HG03108 (cell line): ENCODE measurements at regions not wholly inside any gene's neighbourhood (a gene's known extent, or its start where the extent isn't known, plus 50 kb on each side); places are given as distances from the start of the nearest gene placed in this dataset.
A peak's percentile ranks its signal among the peaks of the same experiment; 100 is the strongest.

Source experiments
- ATAC-seq: cut with Tn5 transposase; IDR thresholded peaks from one replicate; pipeline ENCODE4 v1.9.1; 2021; ENCODE audit warnings: moderate library complexity; ENCODE audit not compliant: unreplicated experiment

- peak; percentile 97 for ATAC-seq
Measured at GRCh38 chr4:10180927-10181744, 64.5 kb upstream of the WDR1 start.

GRCh38 chr4:10180603-10180926 lies 64.0 kb upstream of the WDR1 start:
- no peak for ATAC-seq

GRCh38 chr4:10179957-10180602 lies 63.5 kb upstream of the WDR1 start:
- no peak for ATAC-seq

GRCh38 chr4:10178763-10179162 lies 62.2 kb upstream of the WDR1 start:
- ATAC-seq = no peak

GRCh38 chr4:10175626-10176025 lies 59.0 kb upstream of the WDR1 start:
- no peak for ATAC-seq

- no peak for ATAC-seq
Measured at GRCh38 chr4:10173754-10174749, 57.5 kb upstream of the WDR1 start.

- ATAC-seq = no peak
Measured at GRCh38 chr4:10173037-10173753, 56.6 kb upstream of the WDR1 start.

- ATAC-seq = no peak
Measured at GRCh38 chr4:10172278-10172921, 55.8 kb upstream of the WDR1 start.

- ATAC-seq = no peak
Measured at GRCh38 chr4:10171055-10171454, 54.5 kb upstream of the WDR1 start.

GRCh38 chr4:10169839-10170387 lies 53.3 kb upstream of the WDR1 start:
- no peak for ATAC-seq

GRCh38 chr4:10168151-10168550 lies 51.6 kb upstream of the WDR1 start:
- ATAC-seq = no peak

- no peak for ATAC-seq
Measured at GRCh38 chr4:10167201-10167600, 50.6 kb upstream of the WDR1 start.
